Thyroid gland (tissue), 4 donors: ENCODE measurements at regions not wholly inside any gene's neighbourhood (a gene's known extent, or its start where the extent isn't known, plus 50 kb on each side); places are given as distances from the start of the nearest gene placed in this dataset.

Experiments used
- DNase-seq, 2 donors: peaks; one replicate each; pipeline ENCODE4 v3.0.0-alpha.2; 2019
- H3K27ac ChIP-seq, 3 donors: fragments of 200-600 bp; sonication (generic); 1 replicate in 2 of 3; 2 replicates in 1 of 3; pipeline ENCODE4 v1.5.1; 2016 to 2019; ENCODE audit warnings: mild to moderate bottlenecking in 1 of 3, moderate library complexity in 1 of 3
- H3K27me3 ChIP-seq: fragments of 200-600 bp; sonication (generic); one replicate; pipeline ENCODE4 v1.5.1; 2019
- H3K36me3 ChIP-seq, 2 donors: fragments of 200-600 bp; sonication (generic); one replicate each; pipeline ENCODE4 v1.5.1; 2016 to 2019
- H3K4me1 ChIP-seq, 2 donors: fragments of 200-600 bp; sonication (generic); one replicate each; pipeline ENCODE4 v1.5.1; 2017 to 2019
- H3K4me3 ChIP-seq, 3 donors: fragments of 200-600 bp; sonication (generic); replicated peaks in 1 of 3; 1 replicate in 2 of 3; 2 replicates in 1 of 3; pipeline ENCODE4 v1.5.1; 2016; ENCODE audit warnings: mild to moderate bottlenecking in 1 of 3
- H3K9me3 ChIP-seq: fragments of 200-600 bp; sonication (generic); one replicate; pipeline ENCODE4 v1.5.1; 2017
- CTCF ChIP-seq, 6 experiments: fragments of 200-600 bp in 3 of 6; fragments of 450-650 bp in 3 of 6; sonication (generic) in 3 of 6; IDR thresholded peaks; one replicate each; pipeline ENCODE4 v1.5.1; 2016 to 2019; ENCODE audit warnings: antibody characterized with exemption in 6 of 6, mild to moderate bottlenecking in 2 of 6, inconsistent platforms in 1 of 6, moderate library complexity in 1 of 6
- POLR2A ChIP-seq, 2 donors: fragments of 450-650 bp; IDR thresholded peaks; one replicate each; pipeline ENCODE4 v1.6.1; 2017; ENCODE audit warnings: antibody characterized with exemption in 2 of 2, mild to moderate bottlenecking in 2 of 2, moderate library complexity in 1 of 2
- WGBS, 2 donors: methylation state at CpG; one replicate each; pipeline ENCODE4 v1.1.5; 2017; 5-methylcytosine and 5-hydroxymethylcytosine counted together
- intact Hi-C: fragments of 100-400 bp; cut with DNase I; formaldehyde crosslinking; loops from one replicate; pipeline ENCODE4 v1.15.1; 2023

GRCh38 chr3:46102059-46102779 is 74.9 kb upstream of the XCR1 start:
- no peaks in the 10 kb centered on the region for H3K9me3 ChIP-seq
- H3K36me3 ChIP-seq, result no peaks in the 10 kb centered on the region
- no peaks in the 10 kb centered on the region for H3K27me3 ChIP-seq
- 46 to 72% methylated on average over 2 of the region's 2 CpGs for WGBS, 2 donors
- DNase-seq, result no peak
- no peaks in the 10 kb centered on the region for H3K4me1 ChIP-seq
- TF ChIP-seq POLR2A (IDR thresholded peaks at IDR 0.05), result no peak
- TF ChIP-seq CTCF (IDR thresholded peaks at IDR 0.05), result no peak
- no peak overlapping the region for H3K27ac ChIP-seq
- H3K4me3 ChIP-seq, result no peak overlapping the region
- intact Hi-C loops, result no loop called here

- 78 to 80% methylated on average over 2 of the region's 2 CpGs for WGBS, 2 donors
Observed at GRCh38 chr3:46100812-46101211, 73.5 kb upstream of the XCR1 start.

GRCh38 chr3:46098319-46098761 is 71.1 kb upstream of the XCR1 start:
- Histone ChIP-seq H3K36me3 (no peaks in the 10 kb centered on the region), H3K4me3 (no peak overlapping the region), H3K27ac (peak overlapping the region in 1 of 3 donors; percentile 34), H3K27me3 (no peaks in the 10 kb centered on the region), H3K9me3 (no peaks in the 10 kb centered on the region), H3K4me1 (no peaks in the 10 kb centered on the region)
- TF ChIP-seq POLR2A (IDR thresholded peaks at IDR 0.05) (no peak), CTCF (IDR thresholded peaks at IDR 0.05) (no peak)
- 79 to 84% methylated on average over 2 of the region's 2 CpGs for WGBS, 2 donors
- no peak for DNase-seq
- intact Hi-C loops, result no loop called here

More at GRCh38 chr3:46100812-46101211, 73.5 kb upstream of the XCR1 start:
- intact Hi-C loops, result no loop called here
- TF ChIP-seq POLR2A (IDR thresholded peaks at IDR 0.05) (no peak), CTCF (IDR thresholded peaks at IDR 0.05) (no peak)
- H3K4me3 ChIP-seq, result no peak overlapping the region
- no peaks in the 10 kb centered on the region for H3K27me3 ChIP-seq
- H3K27ac ChIP-seq, result no peak overlapping the region
- H3K9me3 ChIP-seq, result no peaks in the 10 kb centered on the region
- no peaks in the 10 kb centered on the region for H3K4me1 ChIP-seq
- no peaks in the 10 kb centered on the region for H3K36me3 ChIP-seq
- DNase-seq, result no peak

GRCh38 chr3:46097691-46098241 is 70.5 kb upstream of the XCR1 start:
- no peaks in the 10 kb centered on the region for H3K4me1 ChIP-seq
- H3K36me3 ChIP-seq, result no peaks in the 10 kb centered on the region
- H3K4me3 ChIP-seq, result no peak overlapping the region
- H3K27ac ChIP-seq, result peak overlapping the region in 1 of 3 donors; percentile 34
- no peak for DNase-seq
- H3K27me3 ChIP-seq, result no peaks in the 10 kb centered on the region
- no peak for TF ChIP-seq POLR2A (IDR thresholded peaks at IDR 0.05)
- TF ChIP-seq CTCF (IDR thresholded peaks at IDR 0.05), result no peak
- 65 to 86% methylated on average over 6 of the region's 6 CpGs for WGBS, 2 donors
- no peaks in the 10 kb centered on the region for H3K9me3 ChIP-seq
- intact Hi-C loops, result no loop called here

- Histone ChIP-seq H3K4me1 (no peaks in the 10 kb centered on the region), H3K27ac (no peak overlapping the region), H3K4me3 (no peak overlapping the region), H3K27me3 (no peaks in the 10 kb centered on the region), H3K36me3 (no peaks in the 10 kb centered on the region), H3K9me3 (no peaks in the 10 kb centered on the region)
- TF ChIP-seq CTCF (IDR thresholded peaks at IDR 0.05) (no peak), POLR2A (IDR thresholded peaks at IDR 0.05) (no peak)
- 80 to 90% methylated on average over 5 of the region's 5 CpGs for WGBS, 2 donors
- intact Hi-C loops, result no loop called here
- no peak for DNase-seq
Observed at GRCh38 chr3:46096781-46097180, 69.5 kb upstream of the XCR1 start.
